ENCODE measurements at regions not wholly inside any gene's neighbourhood (a gene's known extent, or its start where the extent isn't known, plus 50 kb on each side); places are given as distances from the start of the nearest gene placed in this dataset.

- DNase-seq (ENCODE audit: low read depth in 1 of 2, low spot score in 2 of 2) (no peak), FAIRE-seq (no peak)
- no peaks in the 10 kb centered on the region for H3K79me2 ChIP-seq (ENCODE audit: control insufficient read depth in 1 of 2, insufficient read depth in 2 of 2, low read length in 2 of 2)
- H3K14ac ChIP-seq (ENCODE audit: insufficient read length) = no peak overlapping the region
- 85% methylated on average over 3 of the region's 3 CpGs; no CpG with 5 or more reads in 1 of the 2 experiments for WGBS, 2 experiments (ENCODE audit: extremely low coverage in 1 of 2, insufficient coverage in 1 of 2, insufficient read length in 1 of 2, insufficient replicate concordance in 2 of 2, low coverage in 1 of 2, low lambda C conversion rate in 2 of 2, missing lambda C conversion rate in 1 of 2)
- no peak overlapping the region for H4K5ac ChIP-seq (ENCODE audit: insufficient read length, low read depth, low read length)
- H3K79me1 ChIP-seq (ENCODE audit: low read depth, low read length) = no peaks in the 10 kb centered on the region
- H3K9me3 ChIP-seq (ENCODE audit: insufficient read depth in 2 of 2, low read depth in 1 of 2, low read length in 1 of 2) = no peaks in the 10 kb centered on the region
- no peak overlapping the region for H2BK5ac ChIP-seq (ENCODE audit: low read depth, low read length)
- H3K9ac ChIP-seq (replicated peaks in 1 of 4; ENCODE audit: extremely low read depth in 1 of 4, low read depth in 3 of 4, low read length in 3 of 4) = no peak overlapping the region
- no peaks in the 10 kb centered on the region for H3K36me3 ChIP-seq (ENCODE audit: control insufficient read depth in 2 of 4, insufficient read depth in 4 of 4, low read length in 3 of 4)
- TF ChIP-seq CHD1 (IDR thresholded peaks at IDR 0.05; ENCODE audit: low read depth, low read length) (no peak), CBX8 (IDR thresholded peaks at IDR 0.05; ENCODE audit: borderline replicate concordance, low read depth, low read length) (no peak), TCF12 (IDR thresholded peaks at IDR 0.05; ENCODE audit: low read depth, low read length) (no peak), JUN (IDR thresholded peaks at IDR 0.05; ENCODE audit: low read depth, low read length) (no peak), MAX (IDR thresholded peaks at IDR 0.05) (no peak), CTBP2 (IDR thresholded peaks at IDR 0.05; ENCODE audit: borderline replicate concordance, insufficient read depth, insufficient read length, low read length) (no peak), CREB1 (IDR thresholded peaks at IDR 0.05) (no peak)
- H2AK5ac ChIP-seq (ENCODE audit: low read depth, low read length) = no peak overlapping the region
- no peak overlapping the region for H3K56ac ChIP-seq (replicated peaks; ENCODE audit: insufficient read length, low read depth, low read length)
- H2BK15ac ChIP-seq (ENCODE audit: low read length) = no peak overlapping the region
- no peak overlapping the region for H3K18ac ChIP-seq (ENCODE audit: extremely low read depth, low read length)
- ChIA-PET POLR2A (ENCODE audit: partially characterized antibody) (no interaction called here), CTCF (ENCODE audit: partially characterized antibody) (interaction anchor here (0.6 kb wide), 1 partner anchor 489 kb away, joined by 3 read pairs; no protein-coding TSS in a partner anchor)
- H3K23ac ChIP-seq (ENCODE audit: insufficient read length) = no peak overlapping the region
- H3K4ac ChIP-seq (replicated peaks; ENCODE audit: insufficient read length, low read depth, low read length) = no peak overlapping the region
- H3K27ac ChIP-seq (ENCODE audit: low read depth, low read length) = no peak overlapping the region
- no peaks in the 10 kb centered on the region for H3K27me3 ChIP-seq (replicated peaks in 1 of 4; ENCODE audit: control insufficient read depth in 3 of 4, extremely low read depth in 1 of 4, insufficient read depth in 3 of 4, low read length in 3 of 4)
- H4K8ac ChIP-seq (ENCODE audit: extremely low read depth, insufficient read depth, low read length) = no peak overlapping the region
- no peak overlapping the region for H3K4me3 ChIP-seq (ENCODE audit: extremely low read depth in 1 of 4, insufficient read depth in 2 of 4, low read depth in 3 of 4, low read length in 4 of 4)
- H2BK120ac ChIP-seq (replicated peaks; ENCODE audit: low read depth, low read length) = no peak overlapping the region
- no peaks in the 10 kb centered on the region for H3K4me1 ChIP-seq (replicated peaks in 1 of 4; ENCODE audit: control insufficient read depth in 3 of 4, insufficient read depth in 4 of 4, low read length in 3 of 4)
- no peak overlapping the region for H4K91ac ChIP-seq (replicated peaks; ENCODE audit: insufficient read length, low read length)
- no peak overlapping the region for H2BK12ac ChIP-seq (ENCODE audit: low read depth, low read length)
- no peaks in the 10 kb centered on the region for H3K23me2 ChIP-seq (ENCODE audit: low read depth, low read length)
- H3K4me2 ChIP-seq (ENCODE audit: insufficient read depth in 1 of 2, low read depth in 2 of 2, low read length in 2 of 2) = no peak overlapping the region
- no peak overlapping the region for H2BK20ac ChIP-seq (ENCODE audit: low read length)
- H2AFZ ChIP-seq (ENCODE audit: low read length) = no peak overlapping the region
- no peaks in the 10 kb centered on the region for H4K20me1 ChIP-seq (replicated peaks in 1 of 2; ENCODE audit: control insufficient read depth in 1 of 2, insufficient read depth in 2 of 2, low read length in 2 of 2)
Observed at GRCh38 chr2:111244864-111245263, 124.2 kb downstream of the BCL2L11 start.

All from H1 (cell line).